ENCODE measurements at regions not wholly inside any gene's neighbourhood (a gene's known extent, or its start where the extent isn't known, plus 50 kb on each side); places are given as distances from the start of the nearest gene placed in this dataset.
"Not testable (repeated sequence)": the region's sequence is repeated elsewhere in the genome, so short reads cannot be mapped to it uniquely, and the experiment has no call there.

DNA sequence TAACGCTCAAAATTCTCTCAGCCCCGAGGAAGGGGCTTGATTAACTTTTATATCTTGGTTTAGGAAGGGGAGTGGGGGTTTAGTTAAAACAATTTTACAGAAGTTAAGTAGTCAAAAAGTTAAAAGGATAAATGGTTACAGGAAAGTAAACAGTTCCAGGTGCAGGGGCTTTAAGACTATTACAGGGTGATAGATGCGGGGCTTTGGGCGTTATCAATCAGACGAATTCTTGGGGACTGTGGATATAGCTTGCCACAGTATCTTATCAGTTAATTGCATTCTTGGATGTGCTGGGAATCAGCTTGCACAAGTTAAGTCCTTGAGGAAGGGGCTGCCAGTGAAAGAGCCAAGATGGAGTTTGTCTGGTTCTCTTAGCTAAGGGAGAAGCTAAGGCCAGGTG, 616.2 kb downstream of the XPNPEP1 start:
- H3K4me1 Mint-ChIP-seq; DNase-seq; H3K36me3 Mint-ChIP-seq (ENCODE audit: low read depth): not testable (repeated sequence)

DNA sequence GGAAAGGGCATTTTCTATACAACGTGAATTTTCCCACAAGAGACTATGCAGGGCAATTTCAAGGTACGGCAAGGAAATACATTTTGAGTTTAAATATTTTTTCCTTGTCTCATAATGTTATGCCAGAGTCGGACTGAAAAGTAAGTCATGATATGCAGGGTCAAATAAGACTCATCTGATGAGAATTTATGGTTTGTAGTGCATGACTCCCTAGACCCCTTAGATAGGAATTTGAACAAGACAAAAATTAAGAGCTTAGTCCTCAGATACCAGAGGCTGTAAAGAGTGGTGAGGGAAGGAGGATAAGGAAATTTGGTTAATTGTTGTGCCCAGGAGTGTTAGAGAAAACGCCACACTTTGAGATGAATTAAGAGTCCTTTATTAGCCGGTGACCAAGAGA, 616.6 kb downstream of the XPNPEP1 start:
- Mint-ChIP-seq H3K9me3 (no peaks in the 10 kb centered on the region), H3K27me3 (no peaks in the 10 kb centered on the region), H3K27ac (no peak overlapping the region), H3K4me1 (no peaks in the 10 kb centered on the region), H3K4me3 (no peak overlapping the region), H3K36me3 (ENCODE audit: low read depth) (no peaks in the 10 kb centered on the region)
- DNase-seq, result no peak
- CTCF ChIA-PET, result no interaction called here
- POLR2A ChIA-PET, result no interaction called here

More for the DNA sequence above, 616.2 kb downstream of the XPNPEP1 start:
- H3K4me3 Mint-ChIP-seq, POLR2A ChIA-PET, H3K27ac Mint-ChIP-seq, H3K9me3 Mint-ChIP-seq, H3K27me3 Mint-ChIP-seq, CTCF ChIA-PET: not testable (repeated sequence)

DNA sequence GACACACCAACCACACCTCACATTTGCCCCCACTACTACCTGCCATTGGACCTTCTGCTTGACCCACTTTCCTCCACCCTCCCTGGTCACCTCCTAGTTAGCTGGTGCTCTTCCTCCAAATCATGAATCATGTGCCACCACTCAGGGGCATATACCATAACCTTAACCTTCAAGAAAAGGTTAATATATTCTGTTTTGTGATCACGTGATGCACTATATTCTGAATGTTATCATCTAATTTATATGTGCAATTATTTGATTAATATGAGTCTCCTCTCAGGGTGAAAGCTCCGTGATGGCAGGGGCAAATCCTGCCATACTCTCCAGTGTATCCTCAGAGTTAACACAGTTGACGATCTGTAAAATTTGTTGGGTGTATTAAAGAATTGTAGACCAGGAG, 635.5 kb downstream of the XPNPEP1 start:
- ChIA-PET CTCF (no interaction called here), POLR2A (no interaction called here)
- no peak for DNase-seq
- Mint-ChIP-seq H3K27ac (no peak overlapping the region), H3K9me3 (peaks cover 1% of the 10 kb centered on the region), H3K36me3 (ENCODE audit: low read depth) (no peaks in the 10 kb centered on the region), H3K4me1 (no peaks in the 10 kb centered on the region), H3K27me3 (no peaks in the 10 kb centered on the region), H3K4me3 (no peak overlapping the region)

DNA sequence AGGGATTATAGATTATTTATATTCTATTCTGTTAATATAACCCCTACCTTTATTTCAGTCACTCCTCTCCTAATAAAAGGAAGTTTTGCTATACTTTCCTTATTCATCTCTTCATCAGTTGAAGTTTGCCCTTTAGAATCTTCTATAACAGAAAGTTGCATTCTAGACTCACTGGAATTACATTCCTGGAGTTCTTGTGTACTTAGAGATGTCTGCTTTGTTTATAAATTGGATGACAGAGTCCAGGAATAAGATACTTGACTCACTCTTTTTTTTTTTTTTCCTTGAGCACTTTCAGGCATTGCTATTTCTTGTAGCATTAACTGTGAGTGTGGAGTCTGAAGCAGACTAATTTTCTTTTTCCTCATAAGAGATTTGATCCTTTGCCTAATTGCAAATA, 640.8 kb downstream of the XPNPEP1 start:
- no peaks in the 10 kb centered on the region for H3K36me3 Mint-ChIP-seq (ENCODE audit: low read depth)
- DNase-seq, result no peak
- H3K4me1 Mint-ChIP-seq, result no peaks in the 10 kb centered on the region
- POLR2A ChIA-PET, result no interaction called here
- no peaks in the 10 kb centered on the region for H3K9me3 Mint-ChIP-seq
- no peaks in the 10 kb centered on the region for H3K27me3 Mint-ChIP-seq
- H3K27ac Mint-ChIP-seq, result no peak overlapping the region
- CTCF ChIA-PET, result no interaction called here
- H3K4me3 Mint-ChIP-seq, result no peak overlapping the region

DNA sequence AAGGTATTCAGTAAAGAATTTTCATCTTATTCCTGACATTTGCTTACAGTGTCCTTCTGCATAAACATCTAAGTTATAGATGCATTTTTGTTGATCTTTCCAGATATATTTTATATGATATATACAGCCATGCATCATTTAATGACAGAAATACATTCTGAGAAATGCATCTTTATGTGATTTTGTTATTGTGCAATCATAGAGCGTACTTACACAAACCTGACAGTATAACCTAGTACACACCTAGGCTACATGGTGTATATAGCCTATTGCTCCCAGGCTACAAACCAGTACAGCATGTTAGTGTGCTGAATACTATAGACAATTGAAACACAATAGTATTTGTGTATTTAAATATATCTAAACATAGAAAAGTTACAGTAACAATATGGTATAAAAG, 642.0 kb downstream of the XPNPEP1 start:
- ChIA-PET CTCF (no interaction called here), POLR2A (no interaction called here)
- Mint-ChIP-seq H3K36me3 (ENCODE audit: low read depth) (no peaks in the 10 kb centered on the region), H3K27ac (no peak overlapping the region), H3K9me3 (no peaks in the 10 kb centered on the region), H3K27me3 (no peaks in the 10 kb centered on the region), H3K4me3 (no peak overlapping the region), H3K4me1 (no peaks in the 10 kb centered on the region)
- DNase-seq, result no peak

DNA sequence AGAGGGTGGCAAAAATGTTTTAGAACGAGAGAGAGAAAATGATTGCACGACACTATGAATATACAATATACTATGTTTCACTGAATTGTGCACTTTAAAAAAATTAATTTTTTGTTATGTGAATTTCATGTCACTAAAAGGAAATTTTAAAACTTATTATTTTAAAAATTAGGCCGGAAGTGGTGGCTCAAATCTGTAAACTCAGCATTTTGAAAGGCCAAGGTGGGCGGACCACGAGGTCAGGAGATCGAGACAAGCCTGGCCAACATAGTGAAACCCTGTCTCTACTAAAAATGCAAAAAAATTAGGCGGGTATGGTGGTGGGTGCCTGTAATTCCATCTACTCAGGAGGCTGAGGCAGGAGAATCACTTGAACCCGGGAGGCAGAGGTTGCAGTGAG, 642.5 kb downstream of the XPNPEP1 start:
- H3K9me3 Mint-ChIP-seq, result no peaks in the 10 kb centered on the region
- DNase-seq, result no peak
- no peak overlapping the region for H3K27ac Mint-ChIP-seq
- H3K36me3 Mint-ChIP-seq (ENCODE audit: low read depth), result no peaks in the 10 kb centered on the region
- no peaks in the 10 kb centered on the region for H3K27me3 Mint-ChIP-seq
- POLR2A ChIA-PET, result no interaction called here
- CTCF ChIA-PET, result no interaction called here
- no peak overlapping the region for H3K4me3 Mint-ChIP-seq
- no peaks in the 10 kb centered on the region for H3K4me1 Mint-ChIP-seq

DNA sequence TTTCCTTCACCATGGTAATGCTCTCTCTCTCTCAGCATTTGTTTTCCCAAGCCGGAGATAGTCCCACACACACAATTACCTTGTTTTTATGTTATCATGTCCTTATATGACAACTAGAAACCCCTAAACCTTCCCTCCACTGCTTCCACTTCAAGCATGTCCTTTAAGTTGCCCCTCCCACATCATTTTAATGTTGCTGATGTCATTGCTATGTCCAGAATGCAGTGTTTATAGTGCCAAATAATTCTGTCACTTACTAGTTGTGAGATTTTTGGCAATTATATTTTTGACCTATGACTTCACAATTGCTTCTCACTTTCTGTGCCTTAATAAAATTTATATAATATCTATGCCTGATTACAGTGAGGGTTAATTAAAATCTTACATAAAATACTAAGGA, 645.9 kb downstream of the XPNPEP1 start:
- CTCF ChIA-PET, result no interaction called here
- POLR2A ChIA-PET, result no interaction called here
- H3K36me3 Mint-ChIP-seq (ENCODE audit: low read depth), result no peaks in the 10 kb centered on the region
- no peaks in the 10 kb centered on the region for H3K9me3 Mint-ChIP-seq
- H3K4me1 Mint-ChIP-seq, result no peaks in the 10 kb centered on the region
- no peaks in the 10 kb centered on the region for H3K27me3 Mint-ChIP-seq
- no peak for DNase-seq
- no peak overlapping the region for H3K27ac Mint-ChIP-seq
- H3K4me3 Mint-ChIP-seq, result no peak overlapping the region

DNA sequence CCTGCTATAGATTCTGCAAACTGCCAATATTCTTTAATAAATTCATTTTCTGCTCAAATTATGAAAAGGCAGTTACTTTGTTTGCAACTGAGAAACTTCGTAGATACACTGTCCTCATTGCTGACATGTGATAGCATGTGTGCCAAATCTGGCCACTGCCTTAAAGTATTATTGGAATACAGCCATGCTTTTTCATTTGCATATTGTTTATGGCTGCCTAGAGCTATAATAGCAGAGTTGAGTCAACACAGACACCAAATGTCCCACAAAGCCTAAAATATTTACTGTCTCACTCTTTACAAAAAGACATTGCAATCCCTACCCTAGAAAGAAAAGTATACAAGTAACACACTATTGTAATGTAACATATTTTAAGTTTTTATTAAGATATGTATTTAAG, 647.4 kb downstream of the XPNPEP1 start:
- no peak overlapping the region for H3K4me3 Mint-ChIP-seq
- ChIA-PET POLR2A (no interaction called here), CTCF (no interaction called here)
- no peaks in the 10 kb centered on the region for H3K27me3 Mint-ChIP-seq
- H3K36me3 Mint-ChIP-seq (ENCODE audit: low read depth), result no peaks in the 10 kb centered on the region
- no peaks in the 10 kb centered on the region for H3K9me3 Mint-ChIP-seq
- H3K27ac Mint-ChIP-seq, result no peak overlapping the region
- H3K4me1 Mint-ChIP-seq, result no peaks in the 10 kb centered on the region
- no peak for DNase-seq

DNA sequence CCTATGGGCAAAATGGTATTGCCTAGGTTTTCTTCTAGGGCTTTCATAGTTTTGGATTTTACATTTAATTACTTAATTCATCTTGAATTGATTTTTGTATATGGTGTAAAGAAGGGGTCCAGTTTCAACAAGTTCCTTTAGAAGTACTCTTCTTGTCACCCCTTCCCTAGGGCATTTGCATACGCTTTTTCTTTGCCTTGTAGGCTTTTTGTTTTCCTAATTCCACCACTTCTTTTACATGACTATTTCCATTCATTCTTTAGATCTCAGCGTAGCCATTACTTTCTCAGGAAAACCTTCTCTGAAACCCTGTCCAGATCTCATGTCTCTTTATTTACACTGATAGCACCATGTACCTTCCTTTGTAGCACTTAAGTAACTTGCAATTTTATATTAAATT, 648.6 kb downstream of the XPNPEP1 start:
- POLR2A ChIA-PET, result no interaction called here
- H3K4me1 Mint-ChIP-seq, result no peaks in the 10 kb centered on the region
- no peaks in the 10 kb centered on the region for H3K9me3 Mint-ChIP-seq
- DNase-seq, result no peak
- H3K4me3 Mint-ChIP-seq, result no peak overlapping the region
- no peak overlapping the region for H3K27ac Mint-ChIP-seq
- CTCF ChIA-PET, result no interaction called here
- no peaks in the 10 kb centered on the region for H3K36me3 Mint-ChIP-seq (ENCODE audit: low read depth)
- no peaks in the 10 kb centered on the region for H3K27me3 Mint-ChIP-seq

DNA sequence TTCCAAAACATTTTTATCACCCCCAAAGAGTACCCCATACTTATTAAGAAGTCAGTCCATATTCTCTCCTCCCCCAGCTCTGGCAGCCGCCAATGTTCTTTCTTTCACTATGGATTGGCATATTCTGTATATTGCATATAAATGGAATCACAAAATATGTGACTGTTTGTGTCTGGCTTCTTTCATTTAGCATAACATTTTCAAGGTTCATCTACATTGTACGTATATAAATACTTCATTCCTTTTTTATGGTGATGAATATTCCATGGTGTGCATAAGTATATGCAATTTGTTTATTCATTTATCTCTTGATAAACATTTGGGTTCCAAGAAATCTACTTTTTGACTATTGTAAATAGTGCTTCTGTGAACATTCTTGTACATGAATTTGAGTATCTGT, 653.1 kb downstream of the XPNPEP1 start:
- ChIA-PET CTCF (no interaction called here), POLR2A (no interaction called here)
- Mint-ChIP-seq H3K4me3 (no peak overlapping the region), H3K27me3 (no peaks in the 10 kb centered on the region), H3K27ac (no peak overlapping the region), H3K4me1 (no peaks in the 10 kb centered on the region), H3K36me3 (ENCODE audit: low read depth) (no peaks in the 10 kb centered on the region), H3K9me3 (peaks cover 4% of the 10 kb centered on the region)
- no peak for DNase-seq

DNA sequence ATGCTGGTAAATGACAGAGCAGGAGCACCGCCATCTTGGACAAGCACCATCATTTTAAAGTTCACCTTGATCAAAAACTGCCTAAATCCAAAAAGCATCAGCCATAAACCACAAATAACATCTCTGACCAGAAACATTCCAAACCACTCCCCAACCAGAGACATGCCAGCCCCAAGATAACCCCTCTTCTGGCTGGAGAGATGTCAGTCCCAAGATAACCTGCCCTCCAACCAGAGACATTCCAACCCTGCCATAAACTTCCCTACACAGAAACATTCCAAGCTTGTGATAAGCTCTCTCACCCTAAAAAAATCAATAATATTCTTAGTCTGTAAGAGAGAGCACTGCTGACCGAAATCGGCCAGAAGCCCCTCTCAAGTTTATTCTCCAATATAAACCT, 659.3 kb downstream of the XPNPEP1 start:
- DNase-seq, result no peak
- Mint-ChIP-seq H3K4me3 (no peak overlapping the region), H3K4me1 (no peaks in the 10 kb centered on the region), H3K27ac (no peak overlapping the region), H3K9me3 (peaks cover 7% of the 10 kb centered on the region), H3K27me3 (no peaks in the 10 kb centered on the region), H3K36me3 (ENCODE audit: low read depth) (no peaks in the 10 kb centered on the region)
- ChIA-PET CTCF (no interaction called here), POLR2A (no interaction called here)

DNA sequence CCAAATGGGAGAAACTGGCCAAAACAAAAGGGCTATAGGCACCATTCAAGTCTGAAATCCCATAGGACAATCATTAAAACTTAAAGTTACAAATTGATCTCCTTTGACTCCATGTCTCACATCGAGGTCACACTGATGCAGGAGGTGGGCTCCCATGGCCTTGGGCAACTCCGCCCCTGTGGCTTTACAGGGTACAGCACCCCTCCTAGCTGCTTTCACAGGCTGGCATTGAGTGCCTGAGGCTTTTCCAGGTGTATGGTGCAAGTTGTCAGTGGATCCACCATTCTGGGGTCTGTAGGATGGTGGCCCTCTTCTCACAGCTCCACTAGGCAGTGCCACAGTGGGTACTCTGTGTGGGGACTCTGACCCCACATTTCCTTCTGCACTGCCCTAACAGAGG, 662.1 kb downstream of the XPNPEP1 start:
- no peaks in the 10 kb centered on the region for H3K27me3 Mint-ChIP-seq
- ChIA-PET POLR2A (no interaction called here), CTCF (no interaction called here)
- no peak overlapping the region for H3K4me3 Mint-ChIP-seq
- H3K4me1 Mint-ChIP-seq, result no peaks in the 10 kb centered on the region
- DNase-seq, result no peak
- H3K27ac Mint-ChIP-seq, result no peak overlapping the region
- H3K9me3 Mint-ChIP-seq, result peaks cover 7% of the 10 kb centered on the region
- H3K36me3 Mint-ChIP-seq (ENCODE audit: low read depth), result no peaks in the 10 kb centered on the region

DNA sequence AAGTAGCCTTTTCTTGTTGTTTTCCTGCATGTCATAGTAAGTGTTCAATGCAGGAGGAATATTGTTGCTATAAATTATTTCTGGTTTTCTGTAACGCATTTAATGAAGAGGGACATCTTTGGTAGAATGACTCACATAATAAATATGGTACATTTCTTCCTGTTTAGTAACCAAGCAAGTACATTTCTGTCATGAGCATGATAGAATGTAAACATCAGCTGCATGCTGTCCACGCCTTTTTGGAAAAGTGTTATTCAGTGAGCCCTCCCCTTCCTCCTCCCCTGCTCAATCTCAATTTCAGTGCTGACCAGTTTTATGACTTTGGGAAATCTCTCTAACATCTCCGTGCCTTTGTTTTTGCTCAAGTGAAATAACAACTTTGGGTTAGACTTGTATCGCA, 664.0 kb downstream of the XPNPEP1 start:
- POLR2A ChIA-PET, result no interaction called here
- H3K4me1 Mint-ChIP-seq, result no peaks in the 10 kb centered on the region
- H3K27ac Mint-ChIP-seq, result no peak overlapping the region
- H3K4me3 Mint-ChIP-seq, result no peak overlapping the region
- no peaks in the 10 kb centered on the region for H3K36me3 Mint-ChIP-seq (ENCODE audit: low read depth)
- H3K9me3 Mint-ChIP-seq, result peaks cover 2% of the 10 kb centered on the region
- H3K27me3 Mint-ChIP-seq, result no peaks in the 10 kb centered on the region
- no peak for DNase-seq
- CTCF ChIA-PET, result no interaction called here

DNA sequence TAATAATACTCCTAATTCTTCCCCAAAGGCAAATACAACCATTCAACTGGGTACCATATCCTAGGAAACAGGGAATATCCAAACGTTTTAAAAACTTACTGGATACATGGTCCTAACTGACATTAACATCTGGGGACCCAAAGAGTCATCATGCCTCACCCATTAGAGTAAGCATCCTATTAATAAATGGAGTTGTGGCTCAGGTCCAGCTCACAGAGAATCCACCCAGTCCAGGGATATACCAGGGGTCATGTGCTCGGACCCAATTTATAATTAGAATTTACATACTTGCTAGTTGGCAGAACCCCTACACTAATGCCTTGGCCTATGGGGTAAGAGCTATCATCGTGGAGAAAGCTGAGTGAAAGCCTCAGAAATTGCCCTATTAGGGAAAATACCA, 670.0 kb downstream of the XPNPEP1 start:
- Mint-ChIP-seq H3K4me1 (no peaks in the 10 kb centered on the region), H3K27ac (no peak overlapping the region), H3K9me3 (peaks cover 7% of the 10 kb centered on the region), H3K4me3 (no peak overlapping the region), H3K36me3 (ENCODE audit: low read depth) (no peaks in the 10 kb centered on the region), H3K27me3 (no peaks in the 10 kb centered on the region)
- DNase-seq, result no peak
- CTCF ChIA-PET, result no interaction called here
- POLR2A ChIA-PET, result no interaction called here

DNA sequence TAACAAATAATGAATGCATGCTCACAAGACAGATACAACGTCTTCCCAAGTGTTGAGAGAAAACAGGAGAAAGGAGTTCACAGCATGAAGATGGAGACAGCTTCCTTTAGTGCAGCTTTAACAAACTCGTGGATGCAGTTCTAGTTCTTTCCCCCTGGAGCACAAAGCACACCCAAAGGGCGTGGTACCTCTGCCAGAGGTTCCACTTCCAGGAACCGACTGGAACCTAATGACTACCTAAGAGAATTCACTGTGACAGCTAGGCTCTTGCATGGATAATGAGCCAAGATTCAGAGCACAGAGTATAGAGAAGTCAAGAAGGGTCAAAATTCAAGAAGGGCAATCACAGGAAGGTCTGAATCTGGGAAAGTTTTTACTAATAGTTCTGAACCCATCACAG, 673.2 kb downstream of the XPNPEP1 start:
- Mint-ChIP-seq H3K4me1 (no peaks in the 10 kb centered on the region), H3K36me3 (ENCODE audit: low read depth) (no peaks in the 10 kb centered on the region), H3K27ac (no peak overlapping the region), H3K9me3 (peaks cover 7% of the 10 kb centered on the region), H3K27me3 (no peaks in the 10 kb centered on the region), H3K4me3 (no peak overlapping the region)
- ChIA-PET POLR2A (no interaction called here), CTCF (no interaction called here)
- no peak for DNase-seq

Data from activated CD4-positive, alpha-beta T cell treated with anti-CD3 and anti-CD28 coated beads, Interleukin-2, amount 10 ng/mL, durations not matched to agents 7 days and 5 days (primary cell).